ENCODE measurements at regions not wholly inside any gene's neighbourhood (a gene's known extent, or its start where the extent isn't known, plus 50 kb on each side); places are given as distances from the start of the nearest gene placed in this dataset.
A peak's percentile ranks its signal among the peaks of the same experiment; 100 is the strongest.

- no peak overlapping the region for H2AFZ ChIP-seq (ENCODE audit: low read length)
- H3K9ac ChIP-seq (ENCODE audit: insufficient read depth, low read depth, low read length), result no peak overlapping the region
- 15% methylated on average over 6 of the region's 6 CpGs for WGBS (ENCODE audit: low lambda C conversion rate)
- no peak overlapping the region for H3K4me2 ChIP-seq (ENCODE audit: low read depth, low read length)
- BruUV-seq (replicated peaks), result no TSS peak
- no peak for ATAC-seq
- in situ Hi-C loops (cut with HindIII; ENCODE audit: extremely low pct_ligation_motif_present, low pct_unique_long_range_greater_than_20kb), result no loop called here
- ChIA-PET CTCF (ENCODE audit: low intra/inter-chr PET ratio, low total read pairs) (no interaction called here), POLR2A (no interaction called here)
- FAIRE-seq, result no peak
- peaks cover 25% of the 10 kb centered on the region for H3K9me3 ChIP-seq (ENCODE audit: low read length)
- no peaks in the 10 kb centered on the region for H3K79me2 ChIP-seq (ENCODE audit: insufficient read depth, low read length)
- no peak overlapping the region for H3K27ac ChIP-seq (ENCODE audit: extremely low read length, insufficient read depth, low read length)
- no peaks in the 10 kb centered on the region for H3K36me3 ChIP-seq (replicated peaks in 1 of 2; ENCODE audit: control insufficient read depth in 1 of 2, insufficient read depth in 2 of 2, low read length in 2 of 2)
- H3K27me3 ChIP-seq (ENCODE audit: control insufficient read depth in 1 of 2, insufficient read depth in 2 of 2, low read length in 2 of 2), result no peaks in the 10 kb centered on the region
- no peak overlapping the region for H3K4me3 ChIP-seq (replicated peaks in 1 of 3; ENCODE audit: insufficient read depth in 1 of 3, low read depth in 2 of 3, low read length in 3 of 3)
- no peaks in the 10 kb centered on the region for H3K4me1 ChIP-seq (ENCODE audit: insufficient read depth, low read length)
- TF ChIP-seq ZNF431 (CRISPR knock-in tag; IDR thresholded peaks at IDR 0.05; ENCODE audit: borderline replicate concordance, low read depth) (peak; percentile 56; the same call in 1 of the 2 replicates), ZNF253 (CRISPR knock-in tag; IDR thresholded peaks at IDR 0.05; ENCODE audit: borderline replicate concordance) (no peak)
- intact Hi-C loops (cut with micrococcal nuclease; ENCODE audit: unreplicated experiment), result no loop called here
- no peak for DNase-seq (ENCODE audit: low spot score)
- no peaks in the 10 kb centered on the region for H4K20me1 ChIP-seq (ENCODE audit: insufficient read depth, low read length)
These were observed 557.2 kb upstream of the ISX start for GRCh38 chr22:34508797-34509196.

GRCh38 chr22:34526681-34527080 is 539.3 kb upstream of the ISX start:
- no peaks in the 10 kb centered on the region for H3K36me3 ChIP-seq (replicated peaks in 1 of 2; ENCODE audit: control insufficient read depth in 1 of 2, insufficient read depth in 2 of 2, low read length in 2 of 2)
- no peak overlapping the region for H3K4me2 ChIP-seq (ENCODE audit: low read depth, low read length)
- no peaks in the 10 kb centered on the region for H3K27me3 ChIP-seq (ENCODE audit: control insufficient read depth in 1 of 2, insufficient read depth in 2 of 2, low read length in 2 of 2)
- WGBS (ENCODE audit: low lambda C conversion rate), result 52% methylated on average over 2 of the region's 2 CpGs
- ChIA-PET POLR2A (no interaction called here), CTCF (ENCODE audit: low intra/inter-chr PET ratio, low total read pairs) (no interaction called here)
- no peaks in the 10 kb centered on the region for H4K20me1 ChIP-seq (ENCODE audit: insufficient read depth, low read length)
- H3K9me3 ChIP-seq (ENCODE audit: low read length), result no peaks in the 10 kb centered on the region
- in situ Hi-C loops (cut with HindIII; ENCODE audit: extremely low pct_ligation_motif_present, low pct_unique_long_range_greater_than_20kb), result no loop called here
- H3K9ac ChIP-seq (ENCODE audit: insufficient read depth, low read depth, low read length), result no peak overlapping the region
- intact Hi-C loops (cut with micrococcal nuclease; ENCODE audit: unreplicated experiment), result no loop called here
- ATAC-seq (no peak), DNase-seq (ENCODE audit: low spot score) (no peak), FAIRE-seq (no peak)
- no TSS peak for BruUV-seq (replicated peaks)
- no peak for TF ChIP-seq GLI4 (CRISPR knock-in tag; IDR thresholded peaks at IDR 0.05; ENCODE audit: borderline replicate concordance)
- TF ChIP-seq SP140L (CRISPR knock-in tag; IDR thresholded peaks at IDR 0.05; ENCODE audit: borderline replicate concordance), result no peak
- no peak for TF ChIP-seq ZFP37 (CRISPR knock-in tag; IDR thresholded peaks at IDR 0.05; ENCODE audit: borderline replicate concordance)
- no peak for TF ChIP-seq ZNF484 (CRISPR knock-in tag; IDR thresholded peaks at IDR 0.05; ENCODE audit: borderline replicate concordance, low read depth)
- TF ChIP-seq KDM1A (CRISPR knock-in tag; IDR thresholded peaks at IDR 0.05), result no peak
- H3K79me2 ChIP-seq (ENCODE audit: insufficient read depth, low read length), result no peaks in the 10 kb centered on the region
- no peak overlapping the region for H2AFZ ChIP-seq (ENCODE audit: low read length)
- H3K27ac ChIP-seq (ENCODE audit: extremely low read length, insufficient read depth, low read length), result no peak overlapping the region
- H3K4me3 ChIP-seq (replicated peaks in 1 of 3; ENCODE audit: insufficient read depth in 1 of 3, low read depth in 2 of 3, low read length in 3 of 3), result no peak overlapping the region
- H3K4me1 ChIP-seq (ENCODE audit: insufficient read depth, low read length), result no peaks in the 10 kb centered on the region

Data from HepG2 (cell line).